ENCODE measurements at regions not wholly inside any gene's neighbourhood (a gene's known extent, or its start where the extent isn't known, plus 50 kb on each side); places are given as distances from the start of the nearest gene placed in this dataset.

DNA sequence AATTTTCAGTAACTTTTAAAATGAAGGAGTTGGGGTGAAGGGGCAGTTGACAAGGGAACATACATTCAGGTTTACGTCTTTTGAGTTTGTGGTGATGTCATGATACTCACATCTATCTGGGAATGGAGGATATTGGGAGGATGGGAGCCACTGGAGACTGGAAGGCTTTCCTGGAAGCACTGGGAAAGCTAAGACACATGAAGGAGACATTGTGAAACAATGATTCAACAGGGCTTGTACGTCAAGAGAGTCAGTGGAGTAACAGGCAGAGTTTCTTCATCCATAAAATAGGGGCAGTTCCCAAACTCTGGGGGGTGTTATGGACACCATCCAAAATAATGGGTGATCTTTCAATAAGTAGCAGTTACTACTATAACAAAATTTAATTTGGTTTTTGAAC, 572.8 kb downstream of the CCDC171 start:
- Histone ChIP-seq H3K9me2 (replicated peaks; ENCODE audit: control insufficient read depth, low read length) (no peaks in the 10 kb centered on the region), H3K79me2 (ENCODE audit: control insufficient read depth, low read length) (no peaks in the 10 kb centered on the region), H3K9me3 (ENCODE audit: control insufficient read depth, insufficient read depth, low read length) (no peaks in the 10 kb centered on the region), H3K4me3 (ENCODE audit: low read length) (no peak overlapping the region), H3F3A (ENCODE audit: control insufficient read depth, insufficient read depth) (no peaks in the 10 kb centered on the region), H3K36me3 (ENCODE audit: control insufficient read depth, low read length) (no peaks in the 10 kb centered on the region), H3K4me2 (ENCODE audit: low read length) (no peak overlapping the region), H3K27ac (ENCODE audit: low read depth, low read length) (no peak overlapping the region), H3K4me1 (ENCODE audit: control insufficient read depth, low read length) (no peaks in the 10 kb centered on the region), H3K27me3 (ENCODE audit: control insufficient read depth, low read length) (no peaks in the 10 kb centered on the region), H4K20me1 (ENCODE audit: control insufficient read depth, insufficient read depth, low read depth, low read length) (no peaks in the 10 kb centered on the region)
- TF ChIP-seq, protein P1, sequence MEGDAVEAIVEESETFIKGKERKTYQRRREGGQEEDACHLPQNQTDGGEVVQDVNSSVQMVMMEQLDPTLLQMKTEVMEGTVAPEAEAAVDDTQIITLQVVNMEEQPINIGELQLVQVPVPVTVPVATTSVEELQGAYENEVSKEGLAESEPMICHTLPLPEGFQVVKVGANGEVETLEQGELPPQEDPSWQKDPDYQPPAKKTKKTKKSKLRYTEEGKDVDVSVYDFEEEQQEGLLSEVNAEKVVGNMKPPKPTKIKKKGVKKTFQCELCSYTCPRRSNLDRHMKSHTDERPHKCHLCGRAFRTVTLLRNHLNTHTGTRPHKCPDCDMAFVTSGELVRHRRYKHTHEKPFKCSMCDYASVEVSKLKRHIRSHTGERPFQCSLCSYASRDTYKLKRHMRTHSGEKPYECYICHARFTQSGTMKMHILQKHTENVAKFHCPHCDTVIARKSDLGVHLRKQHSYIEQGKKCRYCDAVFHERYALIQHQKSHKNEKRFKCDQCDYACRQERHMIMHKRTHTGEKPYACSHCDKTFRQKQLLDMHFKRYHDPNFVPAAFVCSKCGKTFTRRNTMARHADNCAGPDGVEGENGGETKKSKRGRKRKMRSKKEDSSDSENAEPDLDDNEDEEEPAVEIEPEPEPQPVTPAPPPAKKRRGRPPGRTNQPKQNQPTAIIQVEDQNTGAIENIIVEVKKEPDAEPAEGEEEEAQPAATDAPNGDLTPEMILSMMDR (IDR thresholded peaks at IDR 0.05; ENCODE audit: low read depth, low read length, poor library complexity, severe bottlenecking): no peak
- TF ChIP-seq EZH2phosphoT487 (IDR thresholded peaks at IDR 0.05; ENCODE audit: borderline replicate concordance, low read length): no peak

DNA sequence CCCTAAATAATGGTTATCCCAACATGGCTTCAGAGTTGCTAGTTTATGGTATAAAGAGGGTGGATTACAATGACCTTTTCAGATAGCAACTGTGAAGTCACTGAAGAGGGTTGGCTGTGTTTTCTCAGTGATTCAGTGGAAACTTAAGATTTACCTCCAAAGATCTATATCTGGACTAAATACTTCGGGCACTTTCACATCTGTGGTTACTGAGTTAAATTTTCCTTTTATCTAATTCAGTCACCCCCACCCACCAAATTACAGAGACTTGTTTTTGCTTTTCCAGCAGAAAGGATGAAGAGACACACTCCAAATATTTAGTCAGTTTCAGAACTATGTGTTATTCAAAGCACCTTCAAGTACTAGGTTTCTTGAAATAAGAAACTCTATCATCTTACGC, 573.2 kb downstream of the CCDC171 start:
- H3K79me2 ChIP-seq (ENCODE audit: control insufficient read depth, low read length): no peaks in the 10 kb centered on the region
- no peak overlapping the region for H3K4me2 ChIP-seq (ENCODE audit: low read length)
- no peaks in the 10 kb centered on the region for H3F3A ChIP-seq (ENCODE audit: control insufficient read depth, insufficient read depth)
- H4K20me1 ChIP-seq (ENCODE audit: control insufficient read depth, insufficient read depth, low read depth, low read length): no peaks in the 10 kb centered on the region
- H3K9me2 ChIP-seq (replicated peaks; ENCODE audit: control insufficient read depth, low read length): no peaks in the 10 kb centered on the region
- no peak for TF ChIP-seq EZH2phosphoT487 (IDR thresholded peaks at IDR 0.05; ENCODE audit: borderline replicate concordance, low read length)
- TF ChIP-seq, protein P1 (IDR thresholded peaks at IDR 0.05; ENCODE audit: low read depth, low read length, poor library complexity, severe bottlenecking): no peak
- H3K4me3 ChIP-seq (ENCODE audit: low read length): no peak overlapping the region
- no peaks in the 10 kb centered on the region for H3K9me3 ChIP-seq (ENCODE audit: control insufficient read depth, insufficient read depth, low read length)
- H3K36me3 ChIP-seq (ENCODE audit: control insufficient read depth, low read length): no peaks in the 10 kb centered on the region
- H3K4me1 ChIP-seq (ENCODE audit: control insufficient read depth, low read length): no peaks in the 10 kb centered on the region
- no peaks in the 10 kb centered on the region for H3K27me3 ChIP-seq (ENCODE audit: control insufficient read depth, low read length)
- no peak overlapping the region for H3K27ac ChIP-seq (ENCODE audit: low read depth, low read length)

DNA sequence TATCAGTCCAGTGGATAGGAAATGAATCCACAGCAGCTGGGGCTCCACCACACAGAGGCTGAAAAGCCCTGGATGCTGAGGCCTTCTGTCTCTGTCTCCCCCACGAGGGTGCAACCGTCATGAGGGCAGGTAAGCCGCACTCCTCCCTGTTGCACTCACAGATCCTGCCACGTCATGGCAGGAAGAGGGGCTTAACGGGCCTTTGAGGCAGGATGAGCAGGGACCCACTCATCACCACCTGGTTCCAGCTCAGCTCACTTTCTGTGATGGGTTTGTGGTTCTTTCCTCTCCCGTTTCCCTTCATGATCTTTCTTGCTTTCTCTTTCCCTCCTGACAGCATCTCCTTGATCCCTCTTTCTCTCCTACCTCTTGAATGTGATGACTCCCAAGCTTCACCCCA, 575.2 kb downstream of the CCDC171 start:
- Histone ChIP-seq H4K20me1 (ENCODE audit: control insufficient read depth, insufficient read depth, low read depth, low read length) (no peaks in the 10 kb centered on the region), H3F3A (ENCODE audit: control insufficient read depth, insufficient read depth) (no peaks in the 10 kb centered on the region), H3K9me3 (ENCODE audit: control insufficient read depth, insufficient read depth, low read length) (no peaks in the 10 kb centered on the region), H3K4me2 (ENCODE audit: low read length) (no peak overlapping the region), H3K4me3 (ENCODE audit: low read length) (no peak overlapping the region), H3K27ac (ENCODE audit: low read depth, low read length) (no peak overlapping the region), H3K36me3 (ENCODE audit: control insufficient read depth, low read length) (no peaks in the 10 kb centered on the region), H3K9me2 (replicated peaks; ENCODE audit: control insufficient read depth, low read length) (no peaks in the 10 kb centered on the region), H3K4me1 (ENCODE audit: control insufficient read depth, low read length) (no peaks in the 10 kb centered on the region), H3K27me3 (ENCODE audit: control insufficient read depth, low read length) (no peaks in the 10 kb centered on the region), H3K79me2 (ENCODE audit: control insufficient read depth, low read length) (no peaks in the 10 kb centered on the region)
- TF ChIP-seq EZH2phosphoT487 (IDR thresholded peaks at IDR 0.05; ENCODE audit: borderline replicate concordance, low read length): no peak
- TF ChIP-seq, protein P1 (IDR thresholded peaks at IDR 0.05; ENCODE audit: low read depth, low read length, poor library complexity, severe bottlenecking): no peak

GRCh38 chr9:16131264-16131663, 578.4 kb downstream of the CCDC171 start:
- H3K36me3 ChIP-seq (ENCODE audit: control insufficient read depth, low read length): no peaks in the 10 kb centered on the region
- no peak for TF ChIP-seq EZH2phosphoT487 (IDR thresholded peaks at IDR 0.05; ENCODE audit: borderline replicate concordance, low read length)
- TF ChIP-seq, protein P1 (IDR thresholded peaks at IDR 0.05; ENCODE audit: low read depth, low read length, poor library complexity, severe bottlenecking): no peak
- no peak overlapping the region for H3K4me3 ChIP-seq (ENCODE audit: low read length)
- no peaks in the 10 kb centered on the region for H3K27me3 ChIP-seq (ENCODE audit: control insufficient read depth, low read length)
- H3K4me2 ChIP-seq (ENCODE audit: low read length): no peak overlapping the region
- H3K79me2 ChIP-seq (ENCODE audit: control insufficient read depth, low read length): no peaks in the 10 kb centered on the region
- no peaks in the 10 kb centered on the region for H3F3A ChIP-seq (ENCODE audit: control insufficient read depth, insufficient read depth)
- H3K27ac ChIP-seq (ENCODE audit: low read depth, low read length): no peak overlapping the region
- no peaks in the 10 kb centered on the region for H4K20me1 ChIP-seq (ENCODE audit: control insufficient read depth, insufficient read depth, low read depth, low read length)
- H3K4me1 ChIP-seq (ENCODE audit: control insufficient read depth, low read length): no peaks in the 10 kb centered on the region
- no peaks in the 10 kb centered on the region for H3K9me2 ChIP-seq (replicated peaks; ENCODE audit: control insufficient read depth, low read length)
- no peaks in the 10 kb centered on the region for H3K9me3 ChIP-seq (ENCODE audit: control insufficient read depth, insufficient read depth, low read length)
